ENCODE measurements at regions not wholly inside any gene's neighbourhood (a gene's known extent, or its start where the extent isn't known, plus 50 kb on each side); places are given as distances from the start of the nearest gene placed in this dataset.

DNA sequence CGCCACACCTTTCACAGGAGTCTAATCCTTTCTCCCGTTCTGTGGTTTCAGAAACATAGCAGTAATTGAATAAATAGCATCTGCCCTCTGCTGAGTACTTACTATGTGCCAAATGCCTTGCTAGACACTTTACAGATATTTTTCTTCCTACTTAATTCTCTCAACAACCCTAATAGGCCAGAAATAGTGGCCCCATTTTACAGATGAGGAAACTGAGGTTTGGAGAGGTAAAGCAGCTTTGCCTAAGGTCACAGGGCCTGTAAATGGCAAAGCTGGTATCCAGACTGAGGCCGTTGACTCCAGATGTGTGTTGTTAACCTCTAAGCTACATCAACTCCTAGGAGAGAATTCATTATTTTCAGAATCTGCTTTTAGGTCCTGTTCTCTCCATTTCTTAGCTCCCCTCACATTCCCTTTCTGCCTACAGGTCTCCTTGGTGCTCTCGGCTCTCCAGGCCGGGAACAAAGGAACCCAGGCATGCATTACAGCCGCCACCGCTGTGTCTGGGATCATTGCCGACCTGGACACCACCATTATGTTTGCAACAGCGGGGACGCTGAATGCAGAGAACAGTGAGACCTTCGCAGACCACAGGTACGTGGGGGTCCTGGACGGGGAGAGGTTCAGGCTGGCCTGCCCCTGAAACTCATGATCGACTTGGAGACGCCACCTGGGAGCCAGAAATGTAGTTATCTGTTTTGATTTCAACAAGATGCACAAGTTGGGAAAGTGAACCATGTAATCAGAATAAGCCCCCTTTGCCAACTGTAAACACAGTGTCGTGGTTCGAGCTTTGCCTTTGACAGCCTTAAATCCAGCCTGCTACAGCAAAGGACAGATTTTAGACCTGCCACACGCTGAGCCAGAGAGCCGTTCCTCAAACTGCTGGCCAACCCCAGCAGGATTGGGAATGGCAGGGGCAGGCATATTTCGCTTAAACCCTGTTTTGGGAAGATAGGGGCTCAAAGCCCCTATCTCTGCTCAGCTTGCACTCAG, 246.5 kb upstream of the TPM1 start:
- H3K9me3 Mint-ChIP-seq = no peaks in the 10 kb centered on the region
- no peaks in the 10 kb centered on the region for H3K27me3 Mint-ChIP-seq (ENCODE audit: low read depth)

DNA sequence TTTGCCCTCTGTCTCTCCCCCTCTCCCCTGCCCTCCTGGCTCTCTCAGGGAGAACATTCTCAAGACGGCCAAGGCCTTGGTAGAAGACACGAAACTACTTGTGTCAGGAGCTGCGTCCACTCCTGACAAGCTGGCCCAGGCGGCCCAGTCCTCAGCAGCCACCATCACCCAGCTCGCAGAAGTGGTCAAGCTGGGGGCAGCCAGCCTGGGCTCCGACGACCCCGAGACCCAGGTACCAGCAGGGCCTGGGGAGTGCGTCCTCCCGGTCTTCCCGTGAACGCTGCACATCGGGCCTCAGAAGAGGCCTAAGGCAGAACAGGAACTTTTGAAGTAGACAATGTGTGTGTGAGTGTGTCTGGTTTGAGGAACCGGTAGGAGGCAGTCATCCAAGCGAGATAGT, 245.4 kb upstream of the TPM1 start:
- no peaks in the 10 kb centered on the region for H3K36me3 Mint-ChIP-seq (ENCODE audit: low read depth)
- no peak overlapping the region for H3K4me3 Mint-ChIP-seq

More for the DNA sequence above, 246.5 kb upstream of the TPM1 start:
- no peaks in the 10 kb centered on the region for H3K4me1 Mint-ChIP-seq (ENCODE audit: low read depth)
- no peak overlapping the region for H3K27ac Mint-ChIP-seq
- H3K4me3 Mint-ChIP-seq = no peak overlapping the region
- H3K36me3 Mint-ChIP-seq (ENCODE audit: low read depth) = no peaks in the 10 kb centered on the region

DNA sequence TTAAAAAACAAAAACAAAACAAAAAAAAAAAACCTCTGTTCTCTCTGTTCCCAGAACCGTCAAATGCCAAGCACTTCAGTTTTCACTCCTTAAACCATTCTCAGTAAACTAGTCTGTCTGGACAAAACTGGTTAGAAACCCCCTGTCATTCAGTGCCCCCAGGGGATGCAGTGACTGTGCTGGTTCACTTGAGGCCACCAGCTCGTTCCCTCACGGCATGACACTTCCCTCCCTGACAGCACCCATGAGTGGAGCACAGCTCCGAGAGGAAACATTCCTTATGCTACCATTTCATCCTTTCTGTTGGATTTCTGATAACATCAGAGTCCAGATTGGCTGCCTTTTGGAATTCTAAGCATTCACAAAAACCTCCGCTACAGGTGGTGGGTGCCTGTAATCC, 244.0 kb upstream of the TPM1 start:
- no peak overlapping the region for H3K27ac Mint-ChIP-seq
- peaks cover 9% of the 10 kb centered on the region for H3K27me3 Mint-ChIP-seq (ENCODE audit: low read depth)
- H3K4me3 Mint-ChIP-seq = no peak overlapping the region
- no peaks in the 10 kb centered on the region for H3K9me3 Mint-ChIP-seq
- no peaks in the 10 kb centered on the region for H3K4me1 Mint-ChIP-seq (ENCODE audit: low read depth)
- H3K36me3 Mint-ChIP-seq (ENCODE audit: low read depth) = no peaks in the 10 kb centered on the region

More for the DNA sequence above, 245.4 kb upstream of the TPM1 start:
- no peaks in the 10 kb centered on the region for H3K9me3 Mint-ChIP-seq
- no peak overlapping the region for H3K27ac Mint-ChIP-seq
- H3K27me3 Mint-ChIP-seq (ENCODE audit: low read depth) = peaks cover 2% of the 10 kb centered on the region
- H3K4me1 Mint-ChIP-seq (ENCODE audit: low read depth) = no peaks in the 10 kb centered on the region

GRCh38 chr15:62799037-62799436, 243.5 kb upstream of the TPM1 start:
- Mint-ChIP-seq H3K4me3 (no peak overlapping the region), H3K27ac (no peak overlapping the region), H3K27me3 (ENCODE audit: low read depth) (peaks cover 9% of the 10 kb centered on the region)

GRCh38 chr15:62799919-62800318, 242.6 kb upstream of the TPM1 start:
- H3K9me3 Mint-ChIP-seq = no peaks in the 10 kb centered on the region
- H3K27me3 Mint-ChIP-seq (ENCODE audit: low read depth) = peaks cover 9% of the 10 kb centered on the region
- no peak overlapping the region for H3K4me3 Mint-ChIP-seq
- H3K36me3 Mint-ChIP-seq (ENCODE audit: low read depth) = no peaks in the 10 kb centered on the region
- no peak overlapping the region for H3K27ac Mint-ChIP-seq
- H3K4me1 Mint-ChIP-seq (ENCODE audit: low read depth) = no peaks in the 10 kb centered on the region

More at GRCh38 chr15:62799037-62799436, 243.5 kb upstream of the TPM1 start:
- no peaks in the 10 kb centered on the region for H3K4me1 Mint-ChIP-seq (ENCODE audit: low read depth)
- H3K36me3 Mint-ChIP-seq (ENCODE audit: low read depth) = no peaks in the 10 kb centered on the region
- no peaks in the 10 kb centered on the region for H3K9me3 Mint-ChIP-seq

DNA sequence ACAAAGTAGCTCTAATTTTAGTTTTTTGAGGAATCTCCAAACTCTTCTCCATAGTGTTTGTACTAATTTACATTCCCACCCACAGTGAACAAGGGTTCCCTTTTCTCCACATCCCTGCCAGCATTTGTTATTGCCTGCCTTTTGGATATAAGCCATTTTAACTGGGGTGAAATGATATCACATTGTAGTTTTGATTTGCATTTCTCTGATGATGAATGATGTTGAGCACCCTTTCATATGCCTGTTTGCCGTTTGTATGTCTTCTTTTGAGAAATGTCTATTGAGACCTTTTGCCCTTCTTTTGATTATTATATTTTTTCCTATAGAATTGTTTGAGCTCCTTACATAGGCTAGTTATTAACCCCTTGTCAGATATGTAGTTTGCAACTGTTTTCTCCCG, 239.9 kb upstream of the TPM1 start:
- no peak overlapping the region for H3K27ac Mint-ChIP-seq
- no peaks in the 10 kb centered on the region for H3K9me3 Mint-ChIP-seq
- H3K36me3 Mint-ChIP-seq (ENCODE audit: low read depth) = no peaks in the 10 kb centered on the region
- H3K4me1 Mint-ChIP-seq (ENCODE audit: low read depth) = no peaks in the 10 kb centered on the region
- H3K4me3 Mint-ChIP-seq = no peak overlapping the region
- H3K27me3 Mint-ChIP-seq (ENCODE audit: low read depth) = peaks cover 9% of the 10 kb centered on the region

- Mint-ChIP-seq H3K27me3 (ENCODE audit: low read depth) (peaks cover 9% of the 10 kb centered on the region), H3K36me3 (ENCODE audit: low read depth) (no peaks in the 10 kb centered on the region), H3K9me3 (no peaks in the 10 kb centered on the region), H3K27ac (no peak overlapping the region), H3K4me1 (ENCODE audit: low read depth) (no peaks in the 10 kb centered on the region), H3K4me3 (no peak overlapping the region)
Observed at GRCh38 chr15:62803856-62804400, 238.6 kb upstream of the TPM1 start.

GRCh38 chr15:62805502-62805901, 237.0 kb upstream of the TPM1 start:
- no peak overlapping the region for H3K27ac Mint-ChIP-seq
- no peaks in the 10 kb centered on the region for H3K9me3 Mint-ChIP-seq
- no peak overlapping the region for H3K4me3 Mint-ChIP-seq
- H3K27me3 Mint-ChIP-seq (ENCODE audit: low read depth) = peaks cover 9% of the 10 kb centered on the region
- no peaks in the 10 kb centered on the region for H3K36me3 Mint-ChIP-seq (ENCODE audit: low read depth)
- H3K4me1 Mint-ChIP-seq (ENCODE audit: low read depth) = no peaks in the 10 kb centered on the region

- peaks cover 5% of the 10 kb centered on the region for H3K27me3 Mint-ChIP-seq (ENCODE audit: low read depth)
- no peak overlapping the region for H3K4me3 Mint-ChIP-seq
- H3K27ac Mint-ChIP-seq = no peak overlapping the region
- no peaks in the 10 kb centered on the region for H3K9me3 Mint-ChIP-seq
- no peaks in the 10 kb centered on the region for H3K4me1 Mint-ChIP-seq (ENCODE audit: low read depth)
- no peaks in the 10 kb centered on the region for H3K36me3 Mint-ChIP-seq (ENCODE audit: low read depth)
Observed at GRCh38 chr15:62807539-62808130, 234.9 kb upstream of the TPM1 start.

DNA sequence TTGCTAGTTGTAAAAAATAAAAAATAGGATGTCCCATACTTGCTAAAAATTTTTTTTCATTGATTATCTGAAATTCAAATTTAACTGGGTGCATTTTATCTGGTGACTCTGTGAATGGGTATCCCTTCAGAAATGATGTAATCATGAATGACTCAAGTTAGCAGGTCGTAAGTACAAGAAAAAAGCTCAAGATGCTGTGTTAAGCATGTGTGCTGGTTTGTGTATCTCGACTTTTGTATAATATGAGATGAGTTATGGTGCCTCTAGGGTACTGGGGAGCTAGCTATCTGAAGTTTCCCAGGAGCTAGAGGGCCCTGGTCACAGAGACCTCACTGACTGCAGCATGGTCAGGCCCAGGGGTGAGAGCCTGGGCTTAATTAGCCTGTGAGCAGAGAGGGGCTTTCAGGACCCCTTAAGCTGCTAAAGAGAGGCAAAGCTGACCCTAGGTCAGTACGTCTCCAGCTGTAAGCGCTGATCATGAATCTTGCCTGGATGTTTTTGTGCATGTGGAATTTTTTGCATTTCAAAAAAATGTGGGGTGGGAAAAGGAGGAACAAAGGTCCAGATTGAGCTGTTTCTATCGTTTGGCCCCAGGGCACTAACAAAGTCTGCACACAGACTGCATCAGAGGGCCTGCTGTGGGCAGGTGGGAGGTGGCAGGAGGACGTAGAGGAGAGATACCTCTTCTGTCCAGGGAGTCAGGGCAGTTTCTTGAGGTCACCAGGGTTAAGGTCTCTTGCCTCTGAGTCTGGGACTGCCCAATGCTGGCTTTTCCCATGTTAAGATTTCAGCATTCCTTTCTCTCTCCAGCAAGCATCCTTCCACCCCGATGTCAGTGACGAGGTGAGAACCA, 233.2 kb upstream of the TPM1 start:
- Mint-ChIP-seq H3K4me1 (ENCODE audit: low read depth) (no peaks in the 10 kb centered on the region), H3K4me3 (no peak overlapping the region), H3K36me3 (ENCODE audit: low read depth) (no peaks in the 10 kb centered on the region), H3K27ac (no peak overlapping the region), H3K9me3 (no peaks in the 10 kb centered on the region), H3K27me3 (ENCODE audit: low read depth) (no peaks in the 10 kb centered on the region)

- Mint-ChIP-seq H3K4me3 (no peak overlapping the region), H3K9me3 (no peaks in the 10 kb centered on the region), H3K36me3 (ENCODE audit: low read depth) (no peaks in the 10 kb centered on the region), H3K27ac (no peak overlapping the region), H3K27me3 (ENCODE audit: low read depth) (no peaks in the 10 kb centered on the region), H3K4me1 (ENCODE audit: low read depth) (no peaks in the 10 kb centered on the region)
Observed at GRCh38 chr15:62809968-62810260, 232.6 kb upstream of the TPM1 start.

DNA sequence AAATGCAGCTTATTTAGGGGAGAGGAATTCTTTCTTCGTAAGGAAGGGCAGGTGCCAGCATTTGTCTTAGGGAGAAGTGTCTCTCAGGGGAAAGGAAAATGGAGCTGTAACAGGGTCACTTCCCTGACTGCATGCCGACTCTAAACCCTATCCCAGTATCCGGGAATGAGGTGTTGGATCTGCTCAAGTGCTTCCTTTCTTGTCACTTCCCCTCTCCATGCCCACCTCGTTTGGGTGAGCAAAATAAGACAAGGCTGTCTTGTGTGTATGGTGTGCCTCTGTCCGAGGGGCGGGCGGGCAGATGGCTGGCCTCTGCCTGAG, 230.1 kb upstream of the TPM1 start:
- Mint-ChIP-seq H3K4me1 (ENCODE audit: low read depth) (no peaks in the 10 kb centered on the region), H3K36me3 (ENCODE audit: low read depth) (no peaks in the 10 kb centered on the region), H3K4me3 (no peak overlapping the region), H3K27ac (no peak overlapping the region), H3K9me3 (no peaks in the 10 kb centered on the region), H3K27me3 (ENCODE audit: low read depth) (peaks cover 5% of the 10 kb centered on the region)

DNA sequence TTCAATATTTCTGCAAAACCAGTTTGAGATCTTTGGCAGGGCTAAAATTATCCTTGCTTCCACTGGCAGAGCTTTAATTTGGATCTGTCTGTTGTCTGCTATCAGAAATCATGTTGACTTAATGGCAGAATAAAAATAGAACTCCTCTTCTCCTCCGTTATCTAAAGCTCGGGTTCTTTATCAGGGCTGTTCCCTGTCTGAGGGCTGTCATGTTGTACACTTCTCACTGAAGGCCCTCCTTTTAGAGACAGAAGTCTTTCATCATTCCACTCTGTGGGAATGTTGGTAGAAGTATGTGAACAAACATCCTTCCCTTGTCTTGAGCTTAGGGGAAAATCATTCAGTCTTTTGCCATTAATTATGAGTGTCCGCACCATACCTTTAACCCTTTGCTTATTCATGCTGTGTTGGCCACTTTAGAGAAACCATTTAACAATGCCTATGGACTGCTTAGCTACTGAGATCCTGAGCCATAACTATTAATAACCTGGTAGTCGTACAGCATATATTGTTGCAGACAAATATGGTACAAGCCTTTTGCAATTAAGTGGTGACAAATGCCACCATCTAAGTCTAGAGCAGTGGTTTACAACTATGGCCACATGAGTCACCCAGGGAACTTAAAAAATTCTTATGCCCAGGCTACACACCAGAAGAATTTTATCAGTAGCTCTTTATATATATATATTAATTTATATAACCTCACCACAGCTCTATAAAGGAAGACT, 226.0 kb upstream of the TPM1 start:
- no peaks in the 10 kb centered on the region for H3K4me1 Mint-ChIP-seq (ENCODE audit: low read depth)
- no peak overlapping the region for H3K4me3 Mint-ChIP-seq
- no peaks in the 10 kb centered on the region for H3K36me3 Mint-ChIP-seq (ENCODE audit: low read depth)
- peaks cover 9% of the 10 kb centered on the region for H3K27me3 Mint-ChIP-seq (ENCODE audit: low read depth)
- no peaks in the 10 kb centered on the region for H3K9me3 Mint-ChIP-seq
- no peak overlapping the region for H3K27ac Mint-ChIP-seq

- Mint-ChIP-seq H3K27ac (no peak overlapping the region), H3K9me3 (no peaks in the 10 kb centered on the region), H3K4me1 (ENCODE audit: low read depth) (no peaks in the 10 kb centered on the region), H3K4me3 (no peak overlapping the region), H3K36me3 (ENCODE audit: low read depth) (no peaks in the 10 kb centered on the region), H3K27me3 (ENCODE audit: low read depth) (peaks cover 9% of the 10 kb centered on the region)
Observed at GRCh38 chr15:62818691-62819090, 223.9 kb upstream of the TPM1 start.
